Heart left ventricle (tissue), 16 donors: ENCODE measurements at regions not wholly inside any gene's neighbourhood (a gene's known extent, or its start where the extent isn't known, plus 50 kb on each side); places are given as distances from the start of the nearest gene placed in this dataset.

Experiments used
- ATAC-seq, 4 donors: fragments of 200-7000 bp; cut with Tn5 transposase; one replicate each; pipeline ENCODE4 v1.9.1; 2020 to 2022; ENCODE audit warnings: moderate library complexity in 4 of 4, mild to moderate bottlenecking in 3 of 4, moderate number of reproducible peaks in 1 of 4
- DNase-seq, 5 donors: peaks; one replicate each; pipeline ENCODE4 v3.0.0-alpha.2; 2020
- H3K27ac ChIP-seq, 12 donors: fragments of 200-600 bp; sonication (generic) in 4 of 12; one replicate each; pipeline versions ENCODE4 v1.5.0 to v1.8.0; 2016 to 2022; ENCODE audit warnings: mild to moderate bottlenecking in 2 of 12
- H3K27me3 ChIP-seq, 9 donors: fragments of 200-600 bp; sonication (generic) in 2 of 9; one replicate each; pipeline versions ENCODE4 v1.5.1 to v1.8.0; 2016 to 2022; ENCODE audit warnings: mild to moderate bottlenecking in 3 of 9
- H3K36me3 ChIP-seq, 9 donors: fragments of 200-600 bp; sonication (generic) in 2 of 9; one replicate each; pipeline versions ENCODE4 v1.5.0 to v1.8.0; 2018 to 2022; ENCODE audit warnings: mild to moderate bottlenecking in 2 of 9
- H3K4me1 ChIP-seq, 12 donors: fragments of 200-600 bp; sonication (generic) in 4 of 12; one replicate each; pipeline versions ENCODE4 v1.5.0 to v1.8.0; 2016 to 2022; ENCODE audit warnings: mild to moderate bottlenecking in 3 of 12
- H3K4me3 ChIP-seq, 12 donors: fragments of 200-600 bp; sonication (generic) in 4 of 12; one replicate each; pipeline versions ENCODE4 v1.5.0 to v1.8.0; 2017 to 2022; ENCODE audit warnings: mild to moderate bottlenecking in 9 of 12, moderate library complexity in 4 of 12
- H3K9me3 ChIP-seq, 12 donors: fragments of 200-600 bp; sonication (generic) in 4 of 12; one replicate each; pipeline versions ENCODE4 v1.5.0 to v1.8.0; 2016 to 2022; ENCODE audit warnings: mild to moderate bottlenecking in 1 of 12
- POLR2A ChIP-seq, 2 donors: fragments of 450-650 bp; IDR thresholded peaks; one replicate each; pipeline ENCODE4 v1.6.1; 2017; ENCODE audit warnings: antibody characterized with exemption in 2 of 2, mild to moderate bottlenecking in 2 of 2, moderate library complexity in 2 of 2
- WGBS, 4 donors: extraction: QIAGEN DNeasy Blood & Tissue Kit in 2 of 4; methylation state at CpG; one replicate each; pipeline versions ENCODE4 v1.1.5 to v1.1.7; 2013 to 2018; 5-methylcytosine and 5-hydroxymethylcytosine counted together
- intact Hi-C, 10 donors: fragments of 100-400 bp; cut with DNase I; formaldehyde crosslinking; loops; one replicate each; pipeline versions ENCODE4 v1.11.1 to v1.14.2; 2022
- TF ChIP-seq, protein P1 (sequence below), 12 donors: fragments of 200-600 bp; sonication (generic) in 4 of 12; IDR thresholded peaks; one replicate each; pipeline versions ENCODE4 v1.5.0 to v1.8.0; 2018 to 2022; ENCODE audit warnings: antibody characterized with exemption in 12 of 12, mild to moderate bottlenecking in 5 of 12
- donor health status: ischemic (EF 13 %, LVEDD 7.1; RV severe dilation, severe dysfunction).
- donor health status: healthy with polysubstance abuse.
- donor health status: DM: no; HTN: yes; CAD: no.
- donor health status: DM: no; HTN: no; CAD: no.
- donor health status: ischemic (EF 25% LVEDD 6.9; RV normal size, moderate dysfunction).
- donor health status: ischemic (EF 25% LVEDD 5.7; RV mildly dilated, moderate dysfunction).
- donor health status: healthy.
- donor health status: DM: yes; HTN: yes; CAD: no.
- donor health status: ischemic (EF 35%, LVEDD 5.7; RV mildly dilated, moderate dysfunction).
- donor health status: nonischemic (EF 11% LVEDD 7.7; RV severe dilation, severe dysfunction).
- donor health status: DM: yes; HTN: yes; CAD: no.
- donor health status: PGD.
- donor health status: ischemic (EF 29% LVEDD 5.4; RV normal size, mild dysfunction).
- donor health status: nonischemic (EF 23%, LVEDD 6.1; RV moderate dilation, normal function).

DNA sequence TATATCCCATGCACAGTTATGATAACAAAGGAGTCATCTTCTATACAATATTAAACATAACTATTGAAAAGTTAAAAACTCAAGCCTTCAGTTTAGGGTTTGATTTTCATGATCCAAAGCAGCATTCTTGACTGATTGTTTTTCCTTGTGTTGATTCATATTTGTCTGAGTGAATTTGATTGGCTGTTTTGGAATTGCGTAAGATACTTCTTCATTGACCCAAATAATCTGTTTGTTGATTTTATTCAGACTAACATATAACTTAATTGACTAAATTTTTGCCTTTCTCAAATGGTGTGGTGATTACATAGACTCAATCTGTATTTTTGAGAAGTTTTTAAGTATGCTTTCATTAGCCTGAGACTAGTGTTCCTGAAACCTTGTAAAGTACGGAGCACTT, 305.7 kb upstream of the TNP1 start:
- H3K4me3 ChIP-seq, result no peak overlapping the region
- H3K27me3 ChIP-seq, result peaks cover 0 to 49% (median 0%) of the 10 kb centered on the region in 9 donors
- no peak overlapping the region for H3K27ac ChIP-seq
- no peak for DNase-seq
- H3K36me3 ChIP-seq, result no peaks in the 10 kb centered on the region
- peaks cover 0 to 31% (median 11%) of the 10 kb centered on the region in 12 donors for H3K4me1 ChIP-seq
- intact Hi-C loops, result loop anchor here (2.0 to 10.0 kb wide), 9 partner anchors 171 to 552 kb away; partner anchors contain the start of gene IGFBP5 (in 4 of the 10)
- peaks cover 0 to 4% (median 0%) of the 10 kb centered on the region in 12 donors for H3K9me3 ChIP-seq
- TF ChIP-seq, protein P1, sequence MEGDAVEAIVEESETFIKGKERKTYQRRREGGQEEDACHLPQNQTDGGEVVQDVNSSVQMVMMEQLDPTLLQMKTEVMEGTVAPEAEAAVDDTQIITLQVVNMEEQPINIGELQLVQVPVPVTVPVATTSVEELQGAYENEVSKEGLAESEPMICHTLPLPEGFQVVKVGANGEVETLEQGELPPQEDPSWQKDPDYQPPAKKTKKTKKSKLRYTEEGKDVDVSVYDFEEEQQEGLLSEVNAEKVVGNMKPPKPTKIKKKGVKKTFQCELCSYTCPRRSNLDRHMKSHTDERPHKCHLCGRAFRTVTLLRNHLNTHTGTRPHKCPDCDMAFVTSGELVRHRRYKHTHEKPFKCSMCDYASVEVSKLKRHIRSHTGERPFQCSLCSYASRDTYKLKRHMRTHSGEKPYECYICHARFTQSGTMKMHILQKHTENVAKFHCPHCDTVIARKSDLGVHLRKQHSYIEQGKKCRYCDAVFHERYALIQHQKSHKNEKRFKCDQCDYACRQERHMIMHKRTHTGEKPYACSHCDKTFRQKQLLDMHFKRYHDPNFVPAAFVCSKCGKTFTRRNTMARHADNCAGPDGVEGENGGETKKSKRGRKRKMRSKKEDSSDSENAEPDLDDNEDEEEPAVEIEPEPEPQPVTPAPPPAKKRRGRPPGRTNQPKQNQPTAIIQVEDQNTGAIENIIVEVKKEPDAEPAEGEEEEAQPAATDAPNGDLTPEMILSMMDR (IDR thresholded peaks at IDR 0.05), result no peak
- TF ChIP-seq POLR2A (IDR thresholded peaks at IDR 0.05), result no peak
- WGBS, 4 donors, result 92 to 95% (median 92%) methylated on average over 2 of the region's 2 CpGs
- ATAC-seq, result no peak

DNA sequence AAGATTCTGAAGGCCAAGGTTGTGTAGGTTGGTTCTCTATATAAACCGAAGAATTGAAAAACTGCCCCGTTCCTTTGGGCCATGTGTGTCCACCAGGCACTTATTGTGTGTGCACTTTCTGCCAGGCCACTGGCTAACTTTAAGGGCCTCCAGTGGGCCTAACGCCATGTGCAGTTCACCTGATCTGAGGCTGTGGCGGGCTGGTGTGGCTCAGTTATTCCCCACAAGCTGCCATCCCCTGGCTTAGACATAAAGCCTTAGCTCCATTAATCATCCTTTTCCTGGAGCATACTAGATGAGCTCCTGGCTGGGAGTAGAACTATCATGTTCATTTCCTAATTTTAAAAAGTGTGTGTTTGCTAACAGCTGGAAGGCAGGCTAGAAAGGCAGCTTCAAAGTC, 304.1 kb upstream of the TNP1 start:
- Histone ChIP-seq H3K4me1 (peaks cover 0 to 31% (median 11%) of the 10 kb centered on the region in 12 donors), H3K9me3 (no peaks in the 10 kb centered on the region), H3K27ac (no peak overlapping the region), H3K36me3 (no peaks in the 10 kb centered on the region), H3K27me3 (peaks cover 0 to 56% (median 0%) of the 10 kb centered on the region in 9 donors), H3K4me3 (no peak overlapping the region)
- TF ChIP-seq, protein P1 (IDR thresholded peaks at IDR 0.05), result no peak
- no peak for TF ChIP-seq POLR2A (IDR thresholded peaks at IDR 0.05)
- intact Hi-C loops, result loop anchor here in 6 of 10 donors (2.0 to 10.0 kb wide), 5 partner anchors 169 to 551 kb away; no protein-coding TSS in a partner anchor
- DNase-seq, result no peak
- no peak for ATAC-seq
- WGBS, 4 donors, result 97 to 98% (median 97%) methylated on average over 4 of the region's 4 CpGs

DNA sequence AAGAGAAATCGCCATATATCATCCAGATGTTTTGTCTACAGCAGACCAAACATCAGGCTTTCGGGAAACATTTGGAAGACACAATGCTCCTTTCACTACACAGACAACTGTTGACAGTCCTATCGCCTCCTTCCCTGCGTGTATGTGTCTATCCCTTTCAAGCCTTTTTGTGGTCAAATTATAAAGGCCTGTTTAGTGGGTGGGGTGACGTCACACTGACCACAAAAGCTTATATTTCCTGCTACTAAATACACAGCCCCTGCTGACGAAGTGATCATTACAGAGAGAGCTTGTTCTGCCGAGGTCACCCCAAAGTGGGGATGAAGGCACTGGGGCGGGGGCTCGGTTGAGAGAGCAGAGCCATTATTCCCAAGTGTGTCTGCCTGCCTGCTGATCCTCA, 302.7 kb upstream of the TNP1 start:
- whole genome bisulfite sequencing, 4 donors, result 73 to 91% (median 82%) methylated on average over 9 of the region's 9 CpGs

More for the DNA sequence above, 302.7 kb upstream of the TNP1 start:
- peak in 1 of 5 donors; percentile 43 for DNase-seq
- peak in 2 of 4 donors; percentile 48 to 65 for ATAC-seq
- Histone ChIP-seq H3K36me3 (no peaks in the 10 kb centered on the region), H3K27ac (peak overlapping the region in 2 of 12 donors; percentile 15 to 16), H3K4me1 (peaks cover 0 to 31% (median 11%) of the 10 kb centered on the region in 12 donors), H3K4me3 (no peak overlapping the region), H3K9me3 (no peaks in the 10 kb centered on the region), H3K27me3 (peaks cover 0 to 57% (median 0%) of the 10 kb centered on the region in 9 donors)
- no peak for TF ChIP-seq POLR2A (IDR thresholded peaks at IDR 0.05)
- TF ChIP-seq, protein P1 (IDR thresholded peaks at IDR 0.05), result no peak
- intact Hi-C loops, result loop anchor here in 5 of 10 donors (5.0 to 10.0 kb wide), 4 partner anchors 168 to 552 kb away; no protein-coding TSS in a partner anchor
